CD4-positive, alpha-beta T cell treated with Interleukin-15 for 4 hours (primary cell): ENCODE measurements at regions not wholly inside any gene's neighbourhood (a gene's known extent, or its start where the extent isn't known, plus 50 kb on each side); places are given as distances from the start of the nearest gene placed in this dataset.
"Not testable (repeated sequence)": the region's sequence is repeated elsewhere in the genome, so short reads cannot be mapped to it uniquely, and the experiment has no call there.

Experiments used
- DNase-seq: peaks from one replicate; pipeline ENCODE4 v3.0.0-alpha.2; 2020; ENCODE audit warnings: low spot score

DNA sequence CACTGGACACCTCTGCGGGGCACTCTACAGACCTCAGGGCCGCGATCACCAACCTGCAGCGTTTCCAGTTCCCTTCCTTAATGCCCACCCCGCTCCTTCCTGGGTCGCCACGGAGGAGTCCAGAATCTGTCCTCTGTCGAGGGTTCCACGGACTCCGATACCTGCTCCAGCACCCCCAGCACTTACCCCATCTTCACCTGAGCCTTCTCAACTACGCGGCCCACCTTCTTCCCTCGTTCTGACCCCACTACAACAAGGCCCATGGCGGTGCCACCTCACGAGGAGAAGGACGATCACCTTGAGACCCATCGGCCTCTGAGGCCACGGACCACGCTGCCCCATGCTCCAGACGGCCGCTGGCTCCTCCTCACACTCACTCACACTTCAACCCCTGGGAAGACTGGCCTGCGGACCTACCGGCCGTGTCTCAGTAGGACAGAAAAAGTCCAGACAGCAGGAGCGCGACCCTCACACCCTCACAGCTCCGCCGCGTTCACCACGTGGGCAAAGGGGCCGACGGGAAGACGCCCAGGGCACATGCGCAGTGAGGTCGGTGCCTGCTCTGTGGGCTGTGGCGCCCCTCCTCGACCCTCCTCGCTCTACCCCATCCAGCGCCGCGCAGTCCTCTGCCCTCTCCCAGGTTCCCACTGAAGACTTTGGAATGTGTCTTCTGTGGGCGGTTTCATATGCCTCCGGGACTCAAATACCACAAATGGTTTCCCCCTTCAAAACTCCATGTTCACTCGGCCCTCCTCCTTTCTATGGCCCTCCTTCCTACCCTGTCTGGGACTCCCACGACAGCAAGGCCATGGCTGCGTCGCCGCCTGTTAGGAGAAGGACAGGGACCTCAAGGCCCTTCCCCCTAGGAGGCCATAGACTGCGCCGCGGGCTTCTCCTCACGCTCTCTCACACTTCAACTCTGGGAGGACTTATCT is 193.9 kb upstream of the PHF14 start:
- no peak for DNase-seq

DNA sequence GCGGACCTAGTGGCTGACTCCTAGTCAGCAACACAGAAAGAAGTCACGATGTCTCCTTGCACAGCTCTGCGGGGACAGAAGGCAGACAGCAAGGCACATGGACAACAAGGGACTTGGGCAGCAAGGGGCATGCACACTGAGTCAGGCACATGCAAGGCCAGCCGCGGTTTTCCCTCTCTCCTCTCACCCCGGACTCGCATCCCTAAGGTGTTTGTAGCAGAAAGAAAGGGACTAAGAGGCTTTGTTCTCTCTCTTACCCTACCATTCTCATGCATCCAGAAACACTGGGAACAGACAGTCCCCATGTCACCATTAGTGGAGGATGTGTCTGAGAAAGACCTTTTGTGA is 193.3 kb upstream of the PHF14 start:
- DNase-seq: no peak

DNA sequence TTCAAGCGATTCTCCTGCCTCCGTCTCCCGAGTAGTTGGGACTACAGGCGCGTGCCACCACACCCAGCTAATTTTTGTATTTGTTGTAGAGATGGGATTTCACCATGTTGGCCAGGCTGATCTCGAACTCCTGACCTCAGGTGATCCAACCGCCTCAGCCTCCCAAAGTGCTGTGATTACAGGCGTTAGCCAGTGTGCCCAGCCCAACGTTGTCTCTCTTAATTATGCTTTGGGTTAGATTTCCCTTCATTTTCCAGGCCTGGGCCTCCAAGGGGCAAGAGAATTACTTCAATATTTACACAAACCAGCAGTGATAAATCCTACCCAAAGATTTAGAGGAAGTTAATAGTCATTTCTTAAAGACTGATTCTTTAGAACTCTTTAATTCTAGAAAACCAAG is 186.7 kb upstream of the PHF14 start:
- not testable (repeated sequence) for DNase-seq

DNA sequence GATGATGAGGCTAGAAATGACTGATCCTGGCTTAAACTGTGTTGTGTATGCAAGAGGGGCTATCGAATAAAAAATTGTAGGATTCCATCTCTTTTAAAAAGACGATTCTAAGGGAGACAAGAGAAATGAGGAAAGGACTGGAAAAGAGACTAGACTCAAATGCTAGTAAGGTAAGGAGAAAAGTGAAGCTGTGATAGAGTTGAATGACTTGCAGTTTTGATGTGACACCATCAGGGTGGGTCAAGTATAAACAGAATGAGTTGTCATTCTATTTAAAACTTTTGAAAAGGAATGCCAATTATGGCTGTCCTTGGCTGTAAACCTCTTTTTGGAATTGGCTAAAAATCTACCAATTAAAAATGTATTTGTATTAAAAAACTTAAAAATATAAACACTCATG is 184.5 kb upstream of the PHF14 start:
- no peak for DNase-seq

DNA sequence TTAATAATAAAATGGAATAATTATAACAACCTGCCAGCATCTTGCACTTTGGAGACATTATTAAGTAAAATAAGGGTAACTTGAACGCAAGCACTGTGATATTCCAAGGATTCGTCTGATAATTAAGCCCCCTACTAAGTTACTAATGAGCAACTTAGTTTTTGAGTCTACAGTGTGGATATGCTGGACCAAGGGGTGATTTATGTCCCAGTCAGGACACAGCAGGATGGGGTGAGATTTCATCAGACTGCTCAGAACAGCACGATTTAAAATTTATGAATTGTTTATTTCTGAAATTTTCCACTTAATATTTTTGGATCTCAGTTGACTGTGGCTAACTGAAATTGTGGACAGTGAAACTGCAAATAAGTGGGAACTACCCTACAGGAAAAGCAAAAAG is 182.8 kb upstream of the PHF14 start:
- DNase-seq: no peak

DNA sequence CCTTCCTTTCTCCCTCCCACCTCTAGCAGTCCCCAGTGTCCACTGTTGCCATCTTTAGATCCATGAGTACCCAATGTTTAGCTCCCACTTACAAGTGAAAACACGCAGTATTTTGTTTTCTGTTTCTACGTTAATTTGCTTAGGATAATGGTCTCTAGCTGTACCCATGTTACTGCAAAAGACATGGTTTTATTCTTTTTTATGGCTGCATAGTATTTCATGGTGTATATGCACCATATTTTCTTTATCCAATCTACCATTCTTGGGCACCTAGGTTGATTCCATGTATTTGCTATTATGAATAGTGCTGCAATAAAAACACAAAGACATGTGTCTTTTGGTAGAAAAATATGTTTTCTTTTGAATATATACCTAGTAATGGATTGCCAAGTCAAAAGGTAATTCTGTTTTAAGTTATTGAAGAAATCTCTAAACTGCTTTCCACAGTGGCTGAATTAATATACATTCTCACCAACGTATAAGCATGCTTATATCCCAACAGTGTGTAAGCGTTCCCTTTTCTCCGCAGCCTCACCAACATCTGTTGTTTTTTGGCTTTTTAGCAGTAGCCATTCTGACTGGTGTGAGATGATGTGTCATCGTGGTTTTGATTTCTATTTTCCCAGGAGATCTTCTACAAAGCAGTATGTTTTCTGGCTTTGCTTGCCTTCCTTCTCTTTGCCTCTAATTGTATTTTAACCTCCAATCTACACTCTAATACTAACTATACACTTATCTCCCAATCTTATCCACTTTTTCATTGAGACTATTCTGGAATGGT is 179.5 kb upstream of the PHF14 start:
- no peak for DNase-seq

DNA sequence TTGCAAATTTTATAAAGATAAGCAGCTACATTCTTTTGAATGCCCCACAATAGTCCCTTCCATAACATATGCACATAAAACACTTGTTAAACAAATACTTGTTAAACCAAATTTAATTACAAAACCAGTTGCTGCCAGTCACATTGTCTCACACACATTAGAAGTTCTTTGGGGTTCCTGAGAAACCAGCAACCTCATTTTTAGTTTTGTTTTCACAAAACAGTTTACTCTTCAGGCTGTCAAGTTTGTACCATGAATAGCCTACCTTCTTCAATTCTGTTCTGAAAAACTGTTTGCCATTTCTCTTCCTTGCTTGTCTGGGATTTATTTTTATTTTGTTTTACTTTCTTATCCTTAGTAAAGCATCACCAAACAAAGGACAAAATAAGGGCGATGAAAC is 176.5 kb upstream of the PHF14 start:
- no peak for DNase-seq

DNA sequence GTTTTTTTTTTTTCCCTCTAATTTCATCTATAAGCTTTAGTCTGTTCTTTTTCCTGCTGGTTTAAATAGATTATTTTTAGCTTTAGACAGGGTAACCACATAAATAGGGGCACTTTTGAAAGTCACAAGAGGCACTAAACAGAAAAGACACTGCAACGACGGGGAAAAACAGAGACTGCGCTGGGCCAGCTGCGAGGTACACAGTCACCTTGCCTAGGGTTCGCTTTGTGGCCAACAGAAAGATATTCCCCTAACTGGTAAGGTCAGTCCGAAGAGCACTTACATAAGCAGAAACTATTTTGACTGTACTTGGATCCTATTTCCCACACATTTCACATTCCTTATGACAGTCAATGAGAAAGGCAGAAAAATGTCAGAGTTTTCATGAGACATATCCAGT is 175.6 kb upstream of the PHF14 start:
- DNase-seq: no peak

DNA sequence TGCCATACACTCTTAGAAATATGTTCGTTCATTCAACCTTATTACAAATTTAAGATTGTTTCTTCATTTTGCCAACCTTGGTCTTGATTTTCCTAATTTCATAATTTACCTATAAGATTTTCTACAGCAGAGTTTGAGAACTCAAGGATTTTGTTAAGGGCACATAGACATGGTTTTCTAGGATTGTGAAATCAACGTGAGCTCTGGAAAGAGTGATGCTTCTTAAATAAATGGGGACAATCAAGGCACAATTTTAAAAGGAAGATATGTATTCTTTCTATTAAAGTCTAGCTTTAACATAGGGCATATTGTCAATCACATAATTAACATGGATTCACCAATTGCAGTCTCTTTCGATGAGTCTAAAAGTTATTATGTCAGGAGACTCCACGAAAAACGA is 174.2 kb upstream of the PHF14 start:
- DNase-seq: no peak

DNA sequence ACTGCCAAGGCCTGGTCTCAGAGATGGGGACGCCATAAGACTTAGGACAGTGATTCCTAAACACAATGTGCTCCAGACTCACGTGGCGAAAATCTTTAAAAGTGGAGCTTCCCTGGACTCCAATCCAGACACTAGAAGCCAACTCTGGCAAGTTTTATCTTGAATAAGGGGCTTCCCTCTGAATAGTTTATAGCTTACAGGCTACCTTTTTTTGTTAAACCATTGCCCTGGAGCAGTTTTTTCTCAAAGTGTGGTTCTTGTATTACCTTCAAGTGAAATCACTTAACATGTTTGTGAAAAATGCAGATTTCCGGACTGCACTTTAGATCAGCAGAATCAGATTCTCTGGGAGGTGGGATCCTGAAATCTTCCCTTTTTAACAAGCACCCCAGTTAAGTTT is 171.7 kb upstream of the PHF14 start:
- no peak for DNase-seq

DNA sequence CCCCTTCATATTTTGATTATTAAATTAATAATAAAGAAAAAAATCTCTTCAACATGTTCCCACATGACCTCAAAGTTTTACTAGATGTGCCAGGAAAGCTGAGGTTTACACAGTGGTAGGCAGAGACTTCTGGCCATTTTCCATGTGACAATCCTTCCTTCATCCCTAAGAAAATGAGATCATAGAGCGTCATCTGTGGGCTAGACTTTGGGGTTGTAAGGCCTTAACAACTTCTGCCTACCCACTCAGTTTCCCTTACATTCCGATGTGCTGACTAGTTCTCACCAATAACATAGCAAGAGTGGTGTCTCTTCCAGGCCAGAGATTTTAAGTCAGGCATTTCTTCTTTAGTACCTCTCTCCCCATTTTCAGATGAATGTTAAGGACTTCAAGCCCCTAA is 171.1 kb upstream of the PHF14 start:
- DNase-seq: no peak

DNA sequence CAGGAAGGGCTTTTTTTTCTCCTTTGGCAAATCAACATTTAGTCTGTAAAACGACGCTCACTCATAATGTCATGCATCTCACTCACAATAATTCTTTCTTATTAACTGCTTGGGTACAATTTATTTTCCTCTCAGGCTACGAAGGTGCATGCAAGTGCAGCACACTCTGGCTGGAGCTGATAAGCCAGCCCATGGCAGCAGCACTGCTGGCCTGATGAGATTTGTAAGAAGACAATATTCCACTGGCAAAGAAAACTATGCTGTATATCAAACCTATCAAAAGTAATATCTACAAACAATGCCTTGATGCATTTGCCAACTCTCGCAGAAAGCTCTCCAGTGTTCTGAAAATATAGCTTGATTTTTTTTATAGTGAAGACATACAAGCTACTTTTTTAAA is 170.0 kb upstream of the PHF14 start:
- no peak for DNase-seq

DNA sequence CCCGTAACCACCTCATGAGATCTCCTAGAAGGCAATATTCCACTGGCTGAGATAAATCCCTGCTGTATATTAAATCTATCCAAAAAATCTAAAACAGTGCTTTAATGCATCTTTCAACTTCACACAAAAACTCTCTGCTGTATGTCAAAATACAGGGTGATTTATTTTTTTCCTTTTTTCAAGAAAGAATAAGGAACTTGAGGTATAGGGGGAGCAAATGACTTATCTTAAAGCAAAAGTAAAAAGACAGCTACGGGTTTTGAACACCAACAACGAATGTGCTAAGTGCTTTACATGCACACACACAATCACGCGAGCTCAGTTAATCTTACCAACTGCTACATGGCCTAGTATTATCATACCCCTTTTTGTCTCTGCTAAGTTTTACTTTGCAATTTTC is 168.9 kb upstream of the PHF14 start:
- no peak for DNase-seq

DNA sequence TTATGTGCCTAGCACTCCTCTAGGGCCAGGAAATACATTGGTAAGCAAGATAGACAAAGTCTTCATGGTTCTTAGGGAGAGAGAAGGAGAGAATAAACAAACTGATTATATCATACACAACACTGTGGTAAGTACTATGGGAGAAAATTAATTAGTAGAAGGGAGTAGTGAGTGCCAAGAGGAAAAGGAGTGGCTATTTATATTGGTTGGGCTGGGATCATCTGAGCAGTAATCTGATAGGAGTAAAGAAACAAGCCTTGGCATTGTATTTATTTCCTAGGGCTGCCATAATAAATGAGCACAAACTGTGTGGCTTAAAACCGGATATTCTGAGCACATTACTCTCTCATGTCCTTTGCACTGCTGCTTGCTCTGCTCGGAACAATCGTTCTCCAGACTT is 158.1 kb upstream of the PHF14 start:
- DNase-seq: no peak

DNA sequence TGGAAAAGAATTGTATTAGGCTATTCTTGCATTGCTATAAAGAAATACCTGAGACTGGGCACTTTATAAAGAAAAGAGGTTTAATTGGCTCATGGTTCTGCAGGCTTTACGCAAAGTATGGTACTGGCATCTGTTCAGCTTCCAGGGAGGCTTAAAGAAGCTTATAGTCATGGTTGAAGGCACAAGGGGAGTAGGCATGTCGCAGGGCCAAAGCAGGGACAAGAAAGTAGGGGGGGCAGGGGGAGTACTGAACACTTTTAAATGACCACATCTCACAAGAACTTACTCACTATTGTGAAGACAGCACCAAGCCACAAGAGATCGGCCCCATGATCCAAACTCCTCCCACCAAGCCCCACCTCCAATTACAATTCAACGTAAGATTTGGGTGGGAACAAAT is 152.5 kb upstream of the PHF14 start:
- no peak for DNase-seq

DNA sequence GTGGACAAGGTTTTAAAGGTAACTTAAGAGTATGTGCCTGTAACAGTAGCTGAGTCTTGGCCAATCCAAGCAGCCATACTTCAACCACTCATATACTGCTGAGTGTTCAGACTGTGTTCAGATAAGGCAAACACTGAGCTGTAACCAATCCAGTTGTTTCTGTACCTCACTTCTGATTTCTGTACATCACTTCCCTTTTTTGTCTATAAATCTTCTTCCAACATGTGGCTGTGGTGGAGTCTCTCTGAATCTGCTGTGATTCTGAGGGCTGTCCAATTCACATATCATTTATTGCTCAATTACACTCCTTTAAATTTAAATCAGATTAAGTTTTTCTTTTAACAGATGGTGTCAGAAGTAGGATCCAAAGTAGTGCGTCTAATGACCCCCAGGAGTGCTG is 149.5 kb upstream of the PHF14 start:
- DNase-seq: no peak

DNA sequence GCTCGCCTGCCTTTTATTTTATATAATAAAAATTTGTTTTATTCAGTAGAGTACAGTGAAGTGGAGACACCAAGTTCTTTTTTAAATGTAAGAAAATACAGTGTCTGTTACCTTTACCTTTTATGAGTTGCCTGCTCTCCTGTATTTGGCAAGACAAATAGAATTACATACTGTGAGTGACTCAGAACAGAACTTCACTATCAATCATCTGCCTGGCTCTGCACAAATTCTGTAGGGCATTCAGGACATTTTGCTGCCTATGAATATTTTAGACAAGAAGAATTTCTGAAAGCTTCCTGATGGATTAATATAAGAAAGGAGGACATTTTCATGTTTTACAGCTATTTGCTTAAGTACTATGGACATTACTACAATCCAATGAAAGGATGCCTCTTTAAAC is 135.4 kb upstream of the PHF14 start:
- DNase-seq: no peak

DNA sequence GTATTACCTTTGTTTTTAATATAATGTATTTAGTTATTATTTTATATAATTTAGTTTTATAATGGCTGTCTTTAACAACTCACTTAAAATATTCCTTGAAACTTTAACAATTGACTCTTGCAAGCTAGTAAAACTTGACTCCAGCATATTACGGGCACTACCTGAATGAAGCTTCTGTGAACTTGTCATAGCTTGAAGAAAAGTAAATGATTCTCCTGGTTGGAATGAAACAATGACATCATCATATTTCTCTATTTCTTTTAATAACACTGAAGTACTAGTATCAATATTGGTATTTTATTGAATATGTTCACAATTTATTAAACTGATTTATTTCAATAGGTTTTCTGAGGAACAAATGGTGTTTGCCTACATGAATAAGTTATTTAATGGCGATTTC is 128.4 kb upstream of the PHF14 start:
- no peak for DNase-seq

DNA sequence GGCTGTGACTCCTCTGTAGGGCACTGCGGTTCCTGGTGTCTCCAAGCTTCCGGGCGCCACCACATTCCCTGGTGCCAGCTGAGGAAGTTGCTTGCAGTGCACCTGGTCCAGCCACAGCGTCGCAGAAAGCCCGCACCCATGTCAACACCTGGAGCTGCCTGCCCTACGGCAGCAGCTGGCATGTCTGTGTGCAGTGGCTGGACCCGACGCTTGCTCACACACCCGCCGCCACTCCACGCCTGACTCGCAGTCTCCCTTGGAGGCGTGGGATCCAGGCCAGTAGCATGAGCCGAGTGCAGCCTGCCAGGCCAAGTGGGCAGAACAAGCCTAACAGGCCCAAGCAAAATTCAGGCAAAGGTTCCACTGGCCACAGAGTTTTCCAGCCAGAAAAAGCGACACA is 118.1 kb upstream of the PHF14 start:
- no peak for DNase-seq

DNA sequence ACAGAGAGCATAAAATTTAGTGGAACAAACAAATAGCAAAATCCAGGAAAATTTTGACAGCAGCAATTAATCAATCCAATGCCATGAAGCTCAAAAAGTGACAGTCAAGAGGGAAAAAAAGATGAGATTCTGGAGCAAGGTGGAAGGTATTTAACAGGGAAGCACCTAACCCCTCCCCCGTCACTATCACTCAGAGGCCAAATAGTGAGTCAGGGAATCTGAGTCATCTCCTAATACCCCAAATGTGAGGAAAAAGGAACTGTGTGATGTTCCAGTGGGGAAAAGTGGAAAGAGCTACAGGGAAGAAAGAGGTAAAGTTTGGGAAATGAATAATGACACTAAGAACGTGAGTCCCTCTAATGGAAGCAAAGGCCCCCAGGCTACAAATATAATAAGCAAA is 113.2 kb upstream of the PHF14 start:
- DNase-seq: no peak

DNA sequence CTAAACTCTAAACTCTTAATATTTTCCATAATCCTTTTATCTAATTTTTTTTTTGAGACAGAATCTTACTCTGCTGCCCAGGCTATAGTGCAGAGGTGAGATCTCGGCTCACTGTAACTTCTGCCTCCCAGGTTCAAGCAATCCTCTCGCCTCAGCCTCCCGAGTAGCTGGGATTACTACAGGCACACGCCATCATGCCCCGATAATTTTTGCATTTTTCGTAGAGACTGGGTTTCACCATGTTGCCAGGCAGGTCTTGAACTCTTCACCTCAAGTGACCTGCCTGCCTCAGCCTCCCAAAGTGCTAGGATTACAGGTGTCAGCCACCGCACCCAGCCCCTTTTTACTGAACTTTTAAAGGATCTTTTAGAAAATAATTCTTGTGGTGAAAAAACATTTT is 110.2 kb upstream of the PHF14 start:
- DNase-seq: no peak

DNA sequence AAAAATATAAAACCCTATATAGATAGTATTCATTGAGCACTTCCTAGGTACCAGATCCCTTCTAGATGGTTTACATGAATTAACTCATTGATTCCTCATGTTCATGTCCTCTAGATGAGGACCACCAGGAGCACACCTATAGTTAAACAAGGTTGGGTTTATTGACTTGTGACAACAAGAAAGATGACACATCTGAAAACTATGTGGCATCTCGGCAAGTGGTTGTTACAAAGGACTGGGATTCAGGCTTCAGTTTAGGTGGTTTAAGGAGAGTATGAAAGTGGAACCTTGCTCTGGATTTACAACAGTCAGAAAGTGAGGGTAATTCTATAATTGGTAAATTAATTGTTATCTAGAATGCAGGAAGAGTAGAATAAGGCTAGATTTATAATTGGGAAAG is 99.0 kb upstream of the PHF14 start:
- DNase-seq: no peak

DNA sequence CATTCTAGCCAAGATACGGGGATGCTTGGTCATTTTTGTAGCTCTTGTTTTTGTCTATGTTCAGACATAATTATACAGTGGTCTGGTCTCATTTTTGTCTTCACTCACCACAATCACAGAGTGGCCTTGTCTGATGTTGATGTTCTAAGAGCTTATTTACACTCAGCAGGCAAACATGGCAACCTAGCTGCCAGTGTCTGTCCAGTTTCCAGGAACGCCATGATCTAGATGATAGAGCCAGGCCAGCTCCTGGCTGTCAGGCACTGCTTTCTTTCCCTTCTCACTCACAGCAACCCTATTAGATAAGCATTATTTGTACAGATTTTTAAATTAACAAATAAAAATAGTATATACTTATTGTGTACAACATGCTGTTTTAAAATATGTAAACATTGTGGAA is 98.6 kb upstream of the PHF14 start:
- no peak for DNase-seq

DNA sequence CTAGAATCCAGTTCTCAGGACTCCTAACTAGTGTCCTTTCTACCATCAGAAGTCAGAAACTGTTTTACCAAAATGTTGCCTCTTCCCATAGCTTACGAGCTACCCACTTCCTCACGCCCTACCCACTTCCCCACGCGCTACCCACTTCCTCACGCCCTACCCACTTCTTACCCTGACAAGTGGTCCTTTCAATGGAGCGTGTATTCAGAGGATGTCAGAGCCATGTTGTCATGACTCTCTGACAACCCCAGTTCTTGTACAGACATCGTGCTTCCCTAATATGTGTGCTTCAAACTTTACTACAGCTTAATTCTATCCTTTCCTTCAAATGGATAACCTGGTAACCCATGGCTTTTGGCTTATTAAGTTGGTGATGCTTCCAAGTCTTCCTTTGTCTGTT is 84.8 kb upstream of the PHF14 start:
- no peak for DNase-seq
